NOMO-1 (cell line): ENCODE measurements at regions not wholly inside any gene's neighbourhood (a gene's known extent, or its start where the extent isn't known, plus 50 kb on each side); places are given as distances from the start of the nearest gene placed in this dataset.
A peak's percentile ranks its signal among the peaks of the same experiment; 100 is the strongest.

ENCODE experiments used
- DNase-seq, 2 experiments: peaks; one replicate each; lab custom pipeline; 2025; ENCODE audit not compliant: unreplicated experiment in 2 of 2; lab: John Stamatoyannopoulos, UW

DNA sequence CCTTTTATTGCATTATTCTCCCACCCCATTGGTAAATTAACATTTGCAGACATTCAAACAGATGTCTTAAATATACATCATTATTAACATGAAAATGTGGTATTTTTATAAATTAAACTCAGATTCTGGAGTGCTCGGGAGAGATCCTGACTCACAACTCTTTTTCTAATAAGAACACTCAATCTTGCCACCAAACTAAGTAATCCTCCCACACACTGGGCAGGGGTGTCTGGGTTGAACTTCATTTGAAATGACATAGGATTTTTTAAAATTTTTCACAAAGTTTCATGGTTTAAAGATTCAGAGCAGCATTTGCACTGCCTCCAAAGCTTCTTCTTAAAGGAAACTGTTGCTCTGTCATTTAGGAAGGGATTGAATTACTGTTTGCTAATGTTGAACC is 754.3 kb downstream of the MECOM start:
- DNase-seq, result no peak

DNA sequence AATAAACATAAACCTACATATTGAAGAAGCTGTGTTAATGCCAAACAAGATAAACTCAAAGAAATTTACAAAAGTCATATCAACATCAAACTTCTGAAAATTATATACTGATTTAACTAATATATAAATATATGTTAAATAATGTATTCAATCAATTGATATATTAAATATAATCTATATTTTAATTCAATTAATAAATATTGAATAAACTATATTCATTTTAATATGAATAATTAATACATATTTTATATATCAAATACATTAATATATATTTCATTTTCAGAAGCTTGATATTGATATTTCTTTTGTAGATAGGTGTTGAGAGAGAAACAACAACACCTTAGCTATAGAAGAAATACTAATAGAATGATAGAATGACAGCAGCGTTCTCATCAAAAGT is 768.1 kb downstream of the MECOM start:
- no peak for DNase-seq

DNA sequence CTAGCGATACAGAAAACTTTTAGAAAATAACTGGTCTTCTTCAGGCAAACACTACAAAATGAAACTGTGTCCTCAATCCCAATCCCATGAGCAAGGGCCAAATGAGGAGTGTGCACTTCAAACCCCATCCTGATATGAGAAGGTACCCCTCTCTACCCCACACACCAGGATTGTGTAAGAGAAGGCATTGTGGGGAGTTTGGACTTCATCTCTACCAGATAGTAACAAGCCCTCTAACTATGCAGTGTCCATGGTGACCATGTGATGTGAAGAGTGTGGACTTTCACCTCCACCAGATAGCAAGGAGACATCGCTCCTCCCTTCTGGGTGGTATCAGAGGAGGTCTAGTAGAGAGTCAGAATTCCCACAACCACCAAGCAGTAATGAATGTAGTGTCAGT is 769.3 kb downstream of the MECOM start:
- DNase-seq, result no peak

DNA sequence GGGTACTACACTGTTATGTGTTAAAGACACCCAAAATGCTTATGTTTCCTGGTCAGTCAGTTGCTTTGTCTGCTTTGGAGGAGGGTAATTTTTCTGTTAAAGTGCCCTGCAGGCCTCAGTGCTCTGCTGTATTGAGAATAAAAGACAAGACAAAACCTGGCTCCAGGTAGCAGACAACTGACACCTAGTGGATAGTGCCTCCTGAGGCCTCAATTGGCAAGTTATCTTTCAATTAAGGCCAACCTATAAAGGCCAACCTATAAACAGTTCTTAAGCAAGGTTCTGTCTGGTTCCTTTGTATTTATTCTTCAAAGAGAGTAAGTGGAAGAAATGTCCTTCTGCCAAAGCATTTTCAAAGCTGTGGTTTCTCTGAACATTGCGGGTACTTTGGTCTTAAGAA is 773.8 kb downstream of the MECOM start:
- DNase-seq, result no peak

DNA sequence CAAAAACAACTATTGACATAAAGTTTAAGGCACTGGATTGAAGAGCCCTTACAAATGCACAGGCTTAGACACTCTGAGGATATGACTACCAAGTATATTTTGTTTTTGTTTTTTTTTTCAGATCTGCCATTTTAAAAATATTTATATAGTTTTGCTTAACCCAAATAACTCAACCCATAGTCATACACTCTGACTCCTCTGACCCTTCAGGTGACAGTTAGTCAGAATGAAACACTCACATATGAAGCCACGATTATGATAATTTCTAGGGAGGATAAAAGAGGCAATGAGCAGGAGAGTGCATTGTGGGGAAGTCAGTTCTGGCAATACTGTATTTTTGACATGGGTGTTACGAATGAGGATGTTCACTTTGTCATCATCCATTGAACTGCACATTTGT is 774.7 kb downstream of the MECOM start:
- no peak for DNase-seq

DNA sequence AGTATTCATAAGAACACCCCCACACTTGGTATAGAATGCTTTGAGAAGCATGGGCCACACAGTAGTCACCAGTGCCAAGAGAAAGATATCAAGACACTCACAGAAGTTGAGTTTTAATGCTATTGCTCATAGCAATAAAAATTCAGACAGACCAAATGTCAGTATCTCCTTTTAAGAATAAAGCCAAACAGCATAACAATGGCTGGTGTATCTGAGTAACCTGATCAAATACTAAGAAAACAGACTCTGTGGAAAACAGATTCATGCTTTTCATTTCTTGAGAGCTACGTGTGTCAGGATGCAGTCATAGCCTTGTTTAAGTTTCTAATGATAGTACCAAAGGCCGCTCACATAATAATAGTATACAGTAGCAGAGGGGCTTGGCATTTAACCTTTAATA is 778.5 kb downstream of the MECOM start:
- no peak for DNase-seq

DNA sequence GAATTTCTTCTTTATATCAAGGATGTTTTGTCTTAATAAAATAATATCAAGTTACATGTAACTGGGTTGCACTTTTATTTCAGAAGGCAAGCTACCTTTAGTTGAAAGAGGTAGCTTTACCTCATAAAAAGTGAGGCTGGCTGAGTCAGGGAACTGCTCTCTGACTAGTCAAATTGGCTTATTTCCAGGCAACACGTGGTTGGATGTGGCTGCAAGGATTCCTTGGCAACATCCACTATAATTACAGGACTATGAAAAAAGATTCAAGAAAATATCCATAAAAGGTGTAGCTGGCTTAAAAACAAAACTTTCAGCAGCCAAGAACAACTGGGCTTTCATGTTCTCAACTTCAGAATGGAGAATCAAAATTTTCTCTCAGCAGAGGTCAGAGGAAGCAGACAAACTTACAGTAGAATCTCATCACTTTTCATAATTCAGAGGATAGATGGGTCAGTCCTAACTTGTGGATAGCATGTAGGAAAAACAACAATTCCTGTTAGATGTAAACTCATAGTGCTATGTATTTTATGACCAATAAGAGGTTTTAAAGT is 779.1 kb downstream of the MECOM start:
- no peak for DNase-seq

DNA sequence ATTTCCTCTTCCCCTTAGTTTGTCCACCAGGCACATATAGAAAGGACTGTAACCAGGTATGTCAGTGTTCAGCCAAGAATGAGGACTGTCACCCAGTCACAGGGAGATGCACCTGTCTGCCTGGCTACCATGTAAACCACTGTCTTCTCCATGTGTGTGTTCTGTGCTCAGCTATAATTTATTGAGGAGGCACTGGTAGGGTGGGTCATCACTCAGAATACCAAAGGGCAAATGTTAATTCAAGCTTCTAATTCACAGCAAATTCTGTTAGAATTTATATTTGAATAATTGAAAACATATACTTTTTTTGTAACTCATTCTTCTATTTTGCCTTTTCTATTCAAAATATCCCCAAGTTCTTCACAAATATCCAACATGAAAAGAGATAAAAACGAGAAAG is 780.4 kb downstream of the MECOM start:
- no peak for DNase-seq

DNA sequence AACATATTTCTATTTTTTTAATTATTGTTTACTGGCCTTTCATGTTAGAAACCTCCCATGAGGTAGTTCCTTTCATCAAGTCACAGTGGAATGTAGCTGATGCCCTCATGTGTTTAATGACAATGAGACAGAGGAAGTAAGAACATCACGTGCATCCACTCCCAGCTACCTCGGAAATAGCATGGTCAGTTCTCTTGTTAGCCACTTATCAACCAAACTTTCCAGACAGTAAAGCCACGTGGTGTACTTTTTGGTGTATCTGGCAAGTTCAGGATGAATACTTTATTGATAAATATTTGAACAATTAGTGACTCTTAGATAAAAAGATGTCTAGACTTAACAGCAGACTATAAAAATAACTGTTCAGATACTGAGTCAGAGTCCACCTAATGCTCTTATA is 781.7 kb downstream of the MECOM start:
- DNase-seq, result no peak

DNA sequence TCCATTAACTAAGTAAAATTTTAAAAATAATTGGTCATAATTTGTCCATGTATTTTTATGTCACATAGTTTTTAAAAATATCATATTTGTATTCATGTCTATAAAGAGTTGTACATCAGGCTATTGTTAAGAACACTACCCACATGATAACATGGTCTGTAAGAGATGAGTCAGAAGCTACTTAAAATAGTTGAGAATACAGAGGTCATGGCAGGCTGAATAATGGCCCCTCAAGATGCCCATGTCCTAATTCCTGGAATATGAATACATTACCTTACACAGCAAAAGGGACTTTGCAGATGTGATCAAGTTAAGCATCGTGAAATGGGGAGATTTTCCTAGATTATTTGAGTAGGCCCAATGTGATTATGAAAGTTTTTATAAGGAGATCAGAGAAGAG is 782.9 kb upstream of the GOLIM4 start:
- DNase-seq, result no peak

DNA sequence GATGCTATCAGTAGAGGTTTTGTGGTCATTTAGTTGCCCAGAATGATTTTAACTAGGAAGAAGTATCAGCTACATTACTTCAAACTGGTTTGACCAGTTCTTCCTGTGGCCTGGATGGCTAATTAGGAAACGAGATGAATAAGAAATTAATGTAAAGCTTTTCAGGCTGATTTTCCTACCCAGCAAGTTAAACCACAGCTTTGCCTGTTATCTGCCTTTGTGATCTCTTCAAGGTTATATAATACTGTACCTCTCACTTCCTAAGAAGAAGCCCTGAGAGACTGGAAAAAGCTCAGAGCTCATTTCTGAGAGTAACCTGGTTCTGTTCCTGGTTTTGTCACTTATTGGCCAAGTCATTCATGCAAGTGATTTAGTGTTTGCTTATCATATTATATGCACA is 782.2 kb upstream of the GOLIM4 start:
- no peak for DNase-seq

DNA sequence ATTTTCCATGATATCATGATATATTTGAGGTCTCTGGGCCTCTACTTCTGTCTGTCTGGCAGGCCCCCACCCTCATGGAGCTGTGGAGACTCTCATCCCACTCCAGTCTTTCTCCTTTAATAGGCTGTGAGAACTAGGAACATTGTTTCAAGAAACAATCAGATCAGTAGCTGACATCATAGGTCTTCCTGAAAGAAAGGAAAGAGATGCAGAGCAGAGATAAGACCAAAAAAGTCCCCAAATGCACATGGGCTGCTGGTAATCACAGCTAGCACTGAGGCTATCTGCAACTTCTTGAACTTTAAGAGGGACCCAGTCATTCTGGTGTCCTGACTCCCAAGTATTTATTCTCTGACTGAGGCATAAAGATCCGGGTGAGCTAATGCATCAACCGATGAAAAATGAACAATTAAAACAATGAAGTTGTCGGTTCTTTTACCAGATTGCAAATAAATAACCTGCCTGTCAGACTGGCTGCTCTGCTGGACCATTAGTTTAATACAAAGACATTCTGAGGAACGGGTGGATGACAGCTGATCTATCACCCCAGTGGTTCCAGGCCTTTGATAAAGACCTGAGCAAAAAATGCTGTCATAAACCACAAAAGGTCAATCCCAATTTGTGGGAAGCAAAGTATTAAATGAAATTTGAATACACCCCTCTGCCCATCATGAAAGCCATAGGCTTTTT is 780.8 kb upstream of the GOLIM4 start:
- DNase-seq, result no peak

DNA sequence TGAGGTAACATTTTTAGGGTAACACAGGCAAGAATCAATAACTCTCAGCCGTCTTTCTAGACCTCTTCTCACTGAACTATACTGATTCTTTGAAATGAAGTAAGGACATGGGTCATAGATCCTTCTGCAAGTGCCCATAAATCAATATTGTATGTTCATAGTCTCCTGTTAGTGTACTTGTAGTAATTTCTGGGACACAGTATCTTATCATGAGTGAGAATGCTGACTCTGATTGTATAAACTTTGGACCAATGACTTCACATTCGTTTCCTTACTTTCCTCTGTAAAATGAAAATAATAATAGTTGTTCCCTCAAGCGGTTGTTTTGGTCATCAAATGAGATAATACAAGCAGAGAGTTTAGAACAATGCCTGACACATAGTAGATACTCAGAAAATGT is 777.1 kb upstream of the GOLIM4 start:
- no peak for DNase-seq

DNA sequence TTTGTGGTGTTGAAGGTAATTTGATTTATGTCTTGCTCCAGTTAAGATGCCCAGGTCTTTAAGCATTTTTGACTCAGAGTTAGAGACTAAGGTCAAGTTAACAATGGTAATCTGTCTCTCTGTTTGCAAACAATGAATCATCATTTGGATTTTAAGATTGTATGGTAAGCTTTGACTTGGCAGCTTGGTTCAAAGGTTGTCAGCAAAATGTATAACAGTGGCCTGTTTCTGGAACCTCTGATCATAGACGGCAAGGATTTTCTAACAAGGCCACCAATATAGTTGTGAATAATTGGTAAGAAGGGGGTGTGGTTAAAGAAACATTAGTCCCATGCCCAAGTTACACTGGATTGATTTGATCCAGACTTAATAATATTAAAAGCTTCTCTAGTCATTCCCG is 775.2 kb upstream of the GOLIM4 start:
- no peak for DNase-seq

DNA sequence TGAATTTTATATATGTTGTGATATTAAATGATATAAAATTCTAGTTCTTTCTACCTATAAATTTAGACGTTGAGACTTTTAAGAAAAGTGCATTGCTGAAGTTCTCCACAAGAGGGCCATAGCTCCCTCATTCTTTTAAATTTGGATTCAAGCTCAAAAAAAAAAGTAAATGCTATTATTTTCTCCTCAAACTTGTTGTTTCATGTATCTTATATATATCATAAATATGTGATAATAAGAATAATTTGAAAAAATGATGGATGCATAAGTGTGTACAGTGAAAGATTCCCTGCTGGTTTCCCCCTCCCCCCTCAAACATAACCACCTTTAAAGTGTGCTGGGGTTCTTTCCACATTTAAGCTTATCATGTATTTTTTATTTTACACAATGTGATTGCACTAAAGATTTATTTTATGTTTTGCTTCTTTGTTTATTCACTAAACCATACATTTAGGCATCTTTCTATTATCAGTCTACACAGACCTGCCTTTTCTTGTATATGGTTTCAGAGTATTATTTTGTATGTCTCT is 769.4 kb upstream of the GOLIM4 start:
- DNase-seq, result peak in 1 of 2 experiments; percentile 13

DNA sequence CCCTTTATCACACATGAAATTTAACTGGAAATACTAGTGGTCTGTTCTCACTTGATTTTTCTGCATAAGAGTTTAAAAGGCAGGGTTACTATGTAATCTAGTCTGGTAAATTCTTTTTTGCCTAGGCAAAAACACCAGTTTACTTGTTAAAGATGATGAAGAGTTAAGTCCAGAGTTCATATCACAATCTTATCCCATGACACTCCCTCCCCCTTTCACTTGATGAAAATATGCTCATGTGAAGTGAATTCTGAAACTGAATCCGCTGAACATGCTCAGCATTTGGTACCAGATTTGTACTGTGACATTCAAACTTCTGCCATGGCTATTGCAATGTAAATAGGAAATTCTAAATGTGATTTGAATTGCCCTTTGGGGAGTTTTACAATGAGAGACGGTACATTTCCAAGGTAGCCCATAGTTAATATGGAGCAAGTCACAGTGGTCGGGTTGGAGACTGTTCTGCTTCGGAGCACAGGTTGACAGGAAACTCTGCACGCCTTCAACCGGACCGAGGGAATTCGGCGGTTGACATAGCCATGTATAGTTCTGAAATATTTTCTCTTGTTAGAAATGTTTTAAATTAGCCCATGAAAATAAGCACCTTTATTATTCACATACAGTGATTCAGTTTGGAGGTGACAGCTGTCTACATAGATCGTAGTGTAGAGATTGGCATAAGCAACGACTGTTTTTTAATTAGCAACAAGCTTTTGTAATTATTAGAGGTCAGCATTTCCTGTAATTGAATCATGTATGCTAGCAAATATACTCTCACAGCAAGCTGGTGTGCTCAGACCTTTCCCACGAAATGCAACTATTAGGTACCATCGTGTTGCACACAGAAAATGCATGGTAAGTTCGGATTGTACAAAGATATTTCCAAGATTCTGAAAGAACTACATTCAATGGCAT is 768.6 kb upstream of the GOLIM4 start:
- DNase-seq, result no peak

DNA sequence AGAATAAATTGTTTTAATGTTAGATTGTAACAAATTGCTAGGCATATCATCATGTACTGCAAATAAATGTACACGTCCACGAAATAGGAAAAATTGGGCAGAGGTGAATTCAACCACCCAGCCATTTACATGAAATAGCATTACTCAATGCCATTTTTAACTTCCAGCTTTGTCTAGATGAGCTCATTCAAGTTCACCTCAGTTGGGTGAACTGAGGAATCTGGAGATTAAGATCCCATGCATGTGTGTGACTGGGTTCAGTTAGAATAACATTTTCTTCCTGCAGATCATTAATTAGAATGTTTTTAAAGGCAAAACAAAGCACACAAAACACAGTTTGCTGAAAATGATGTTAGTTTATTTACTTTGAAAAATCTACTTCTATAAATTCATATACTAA is 767.8 kb upstream of the GOLIM4 start:
- no peak for DNase-seq

DNA sequence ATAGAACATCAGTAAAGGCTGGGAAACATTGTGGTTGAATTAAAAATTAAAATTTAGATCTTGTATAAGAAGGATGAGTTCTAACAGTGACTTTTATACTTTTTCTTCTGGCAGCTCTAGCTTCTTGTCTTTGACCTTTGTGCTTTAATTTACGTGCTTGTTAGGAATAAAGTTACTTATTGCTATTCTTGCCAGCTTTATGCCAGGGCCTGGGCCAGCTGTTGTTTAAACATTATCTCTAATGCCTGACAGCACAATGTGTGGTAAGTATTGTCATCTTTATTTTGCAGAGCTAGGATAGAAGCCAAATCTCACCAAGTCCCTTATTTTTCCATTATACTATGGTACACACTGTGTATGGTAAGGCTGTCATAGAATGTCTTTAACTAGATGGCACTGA is 766.7 kb upstream of the GOLIM4 start:
- DNase-seq, result no peak

DNA sequence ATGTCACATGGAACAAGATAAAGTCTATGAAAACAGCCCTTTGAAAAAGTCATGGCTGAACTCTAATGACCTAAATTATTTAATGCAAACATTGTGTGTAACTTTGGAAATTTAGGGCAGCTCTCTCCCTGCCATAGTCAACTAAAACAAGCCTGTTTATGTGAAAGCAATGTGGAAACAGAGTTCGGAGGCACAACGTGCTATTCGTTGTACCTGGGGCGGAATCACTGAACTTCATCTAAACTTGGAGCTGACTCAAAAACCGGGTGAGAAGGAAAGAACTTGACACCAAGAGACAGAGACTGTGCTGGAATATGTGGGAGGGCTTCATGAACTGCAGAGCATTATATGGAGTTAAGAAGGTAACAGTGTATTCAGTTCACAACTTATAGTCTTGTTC is 764.9 kb upstream of the GOLIM4 start:
- DNase-seq, result no peak

DNA sequence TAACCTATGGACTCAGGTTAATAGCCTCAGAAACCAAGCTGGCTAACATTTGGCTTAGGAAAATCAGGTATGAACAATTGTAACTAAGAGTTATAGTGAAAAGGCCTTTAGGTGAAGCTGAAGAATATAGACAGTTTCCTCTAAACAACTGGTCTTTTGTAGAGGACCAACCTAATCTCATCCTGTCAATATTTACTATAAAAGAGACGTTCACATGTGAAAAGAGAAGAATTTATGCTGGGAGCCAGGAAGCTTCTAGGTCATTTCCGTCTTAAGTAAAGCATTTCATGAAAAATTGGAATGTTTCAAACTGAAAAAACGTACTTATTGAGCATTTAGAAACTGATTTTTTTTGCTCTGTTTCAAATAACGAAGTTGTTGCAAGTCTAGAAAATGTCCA is 764.3 kb upstream of the GOLIM4 start:
- DNase-seq, result no peak

DNA sequence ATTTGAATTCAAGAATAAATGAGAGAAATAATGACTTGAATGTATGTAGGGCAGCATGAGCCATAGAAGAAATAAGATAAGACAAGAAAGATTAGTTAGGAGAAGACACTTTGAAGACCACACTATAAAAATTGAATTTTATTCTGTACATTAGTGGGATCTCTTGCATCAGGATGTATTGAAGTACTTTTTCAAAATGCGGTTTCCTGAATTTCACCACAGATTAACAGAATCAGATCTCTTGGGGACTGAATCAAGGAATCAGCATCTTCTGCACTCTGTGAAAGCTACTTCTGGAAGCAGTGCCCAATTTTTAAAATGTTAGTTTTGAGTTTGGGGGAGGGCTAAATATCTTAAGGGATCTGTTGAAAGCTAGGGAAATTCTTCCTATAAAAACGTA is 763.9 kb upstream of the GOLIM4 start:
- no peak for DNase-seq

DNA sequence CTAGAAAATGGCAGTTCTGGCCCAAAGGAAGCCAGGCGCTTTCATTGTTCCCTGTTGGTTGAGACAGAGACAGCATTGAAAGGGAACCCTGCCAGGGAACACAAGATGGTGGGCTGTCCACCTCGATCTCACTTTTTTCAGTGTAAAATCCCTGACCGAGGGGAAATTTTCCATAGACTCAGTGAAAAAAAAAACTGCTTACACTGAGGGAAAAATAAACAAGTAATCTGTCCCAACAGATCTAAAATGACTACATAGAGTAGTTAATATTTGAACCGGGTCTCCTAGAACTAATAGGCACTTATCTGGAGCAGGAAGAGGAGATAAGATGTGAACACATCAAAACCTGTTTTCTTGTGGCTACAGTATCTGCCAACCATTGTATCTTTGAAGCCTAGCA is 763.4 kb upstream of the GOLIM4 start:
- no peak for DNase-seq
